Adrenal gland (tissue), 9 donors: ENCODE measurements at regions not wholly inside any gene's neighbourhood (a gene's known extent, or its start where the extent isn't known, plus 50 kb on each side); places are given as distances from the start of the nearest gene placed in this dataset.

Source experiments
- DNase-seq, 7 donors: peaks; one replicate each; pipeline ENCODE4 v3.0.0-alpha.2; 2019 to 2020
- H3K27ac ChIP-seq, 5 donors: fragments of 200-600 bp; sonication (generic) in 4 of 5; 1 replicate in 3 of 5; 2 replicates in 2 of 5; pipeline versions ENCODE4 v1.5.1 to v1.8.0; 2016 to 2020; ENCODE audit warnings: mild to moderate bottlenecking in 1 of 5
- H3K27me3 ChIP-seq: fragments of 200-600 bp; 2 replicates; pipeline ENCODE4 v1.8.0; 2021
- H3K36me3 ChIP-seq, 2 donors: fragments of 200-600 bp; replicated peaks in 1 of 2; 1 replicate in 1 of 2; 2 replicates in 1 of 2; pipeline versions ENCODE4 v1.5.1 to v1.8.0; 2018 to 2022
- H3K4me1 ChIP-seq, 2 donors: fragments of 200-600 bp; replicated peaks in 1 of 2; 1 replicate in 1 of 2; 2 replicates in 1 of 2; pipeline versions ENCODE4 v1.5.1 to v1.8.0; 2018 to 2021
- H3K4me3 ChIP-seq, 4 donors: fragments of 200-600 bp; sonication (generic) in 3 of 4; one replicate each; pipeline ENCODE4 v1.5.1; 2016 to 2018
- H3K9me3 ChIP-seq, 3 donors: fragments of 200-600 bp; sonication (generic) in 1 of 3; replicated peaks in 1 of 3; 1 replicate in 2 of 3; 2 replicates in 1 of 3; pipeline versions ENCODE4 v1.5.1 to v1.8.0; 2016 to 2021
- CTCF ChIP-seq, 6 experiments: fragments of 450-650 bp in 4 of 6; fragments of 200-600 bp in 2 of 6; sonication (generic) in 1 of 6; IDR thresholded peaks; 1 replicate in 5 of 6; 2 replicates in 1 of 6; pipeline versions ENCODE4 v1.5.1 to v1.8.0; 2016 to 2021; ENCODE audit warnings: antibody characterized with exemption in 6 of 6, mild to moderate bottlenecking in 2 of 6, moderate library complexity in 1 of 6
- POLR2A ChIP-seq, 2 donors: fragments of 450-650 bp; IDR thresholded peaks; one replicate each; pipeline ENCODE4 v1.6.1; 2017; ENCODE audit warnings: antibody characterized with exemption in 2 of 2, mild to moderate bottlenecking in 2 of 2, moderate library complexity in 1 of 2
- WGBS, 4 donors: extraction: QIAGEN DNeasy Blood & Tissue Kit in 2 of 4; methylation state at CpG; one replicate each; pipeline versions ENCODE4 v1.1.5 to v1.1.7; 2013 to 2017; 5-methylcytosine and 5-hydroxymethylcytosine counted together
- intact Hi-C, 2 donors: fragments of 100-400 bp; cut with DNase I; formaldehyde crosslinking; loops; one replicate each; pipeline versions ENCODE4 v1.14.1 to v1.15.0; 2022 to 2023
- donor health status: healthy with polysubstance abuse.
- donor health status: Bipolar disorder and iron deficiency.
- donor health status: DM: yes; HTN: yes; CAD: no.
- donor health status: DM: no; HTN: no; CAD: no.
- donor health status: DM: no; HTN: no; CAD: no.

GRCh38 chr3:7934362-7934761, 567.3 kb upstream of the LMCD1 start:
- Histone ChIP-seq H3K27me3 (no peaks in the 10 kb centered on the region), H3K36me3 (no peaks in the 10 kb centered on the region), H3K4me3 (no peak overlapping the region), H3K9me3 (no peaks in the 10 kb centered on the region), H3K4me1 (no peaks in the 10 kb centered on the region), H3K27ac (no peak overlapping the region)
- no peak for TF ChIP-seq POLR2A (IDR thresholded peaks at IDR 0.05)
- TF ChIP-seq CTCF (IDR thresholded peaks at IDR 0.05) = no peak
- DNase-seq = no peak
- 50 to 74% (median 57%) methylated on average over 1 to 2 of the region's 2 CpGs for WGBS, 4 donors
- intact Hi-C loops = no loop called here

- no peaks in the 10 kb centered on the region for H3K4me1 ChIP-seq
- H3K36me3 ChIP-seq = no peaks in the 10 kb centered on the region
- H3K27ac ChIP-seq = no peak overlapping the region
- no peaks in the 10 kb centered on the region for H3K9me3 ChIP-seq
- no peak for DNase-seq
- no peaks in the 10 kb centered on the region for H3K27me3 ChIP-seq
- no peak overlapping the region for H3K4me3 ChIP-seq
- intact Hi-C loops = no loop called here
- TF ChIP-seq POLR2A (IDR thresholded peaks at IDR 0.05) (no peak), CTCF (IDR thresholded peaks at IDR 0.05) (no peak)
Measured at GRCh38 chr3:7947930-7948329, 553.7 kb upstream of the LMCD1 start.

GRCh38 chr3:7950890-7951289, 550.7 kb upstream of the LMCD1 start:
- DNase-seq = no peak
- Histone ChIP-seq H3K27me3 (no peaks in the 10 kb centered on the region), H3K4me1 (no peaks in the 10 kb centered on the region), H3K27ac (no peak overlapping the region), H3K4me3 (no peak overlapping the region), H3K36me3 (no peaks in the 10 kb centered on the region), H3K9me3 (no peaks in the 10 kb centered on the region)
- intact Hi-C loops = no loop called here
- 85 to 92% (median 90%) methylated on average over 3 of the region's 3 CpGs for WGBS, 4 donors
- TF ChIP-seq POLR2A (IDR thresholded peaks at IDR 0.05) = no peak
- no peak for TF ChIP-seq CTCF (IDR thresholded peaks at IDR 0.05)

GRCh38 chr3:7953449-7954014, 548.1 kb upstream of the LMCD1 start:
- Histone ChIP-seq H3K27ac (no peak overlapping the region), H3K4me3 (no peak overlapping the region), H3K36me3 (no peaks in the 10 kb centered on the region), H3K27me3 (no peaks in the 10 kb centered on the region), H3K9me3 (no peaks in the 10 kb centered on the region), H3K4me1 (no peaks in the 10 kb centered on the region)
- intact Hi-C loops = no loop called here
- no peak for TF ChIP-seq POLR2A (IDR thresholded peaks at IDR 0.05)
- TF ChIP-seq CTCF (IDR thresholded peaks at IDR 0.05) = no peak
- 20 to 31% (median 24%) methylated on average over 1 of the region's 1 CpG for WGBS, 4 donors
- DNase-seq = no peak
